Astrocyte of the cerebellum (primary cell): ENCODE measurements at regions not wholly inside any gene's neighbourhood (a gene's known extent, or its start where the extent isn't known, plus 50 kb on each side); places are given as distances from the start of the nearest gene placed in this dataset.

Experiments used
- DNase-seq: peaks from one replicate; pipeline ENCODE4 v3.0.0-alpha.2; 2011; ENCODE audit warnings: low read depth
- H3K4me3 ChIP-seq: 2 replicates; pipeline ENCODE4 v1.5.1; 2011; ENCODE audit warnings: mild to moderate bottlenecking, low read depth, low read length, moderate library complexity
- CTCF ChIP-seq: IDR thresholded peaks from 2 replicates; pipeline ENCODE4 v1.5.1; 2012; ENCODE audit warnings: low read length, low read depth, moderate library complexity, mild to moderate bottlenecking; ENCODE audit errors: missing control alignments
- in situ Hi-C: cut with HindIII; loops from 2 replicates; pipeline ENCODE4 v1.10.0; 2017; ENCODE audit warnings: low sequenced_read_pairs

- DNase-seq = peak; percentile 26
- TF ChIP-seq CTCF = peak; percentile 55
- in situ Hi-C loops = no loop called here
- no peak overlapping the region for H3K4me3 ChIP-seq
Measured at GRCh38 chr6:66662196-66662595, 955.2 kb upstream of the EYS start.

GRCh38 chr6:66655420-66655819 is 948.4 kb upstream of the EYS start:
- in situ Hi-C loops = no loop called here

GRCh38 chr6:66638518-66638917 is 931.5 kb upstream of the EYS start:
- no peak overlapping the region for H3K4me3 ChIP-seq
- no peak for TF ChIP-seq CTCF
- in situ Hi-C loops = no loop called here
- DNase-seq = no peak

More at GRCh38 chr6:66655420-66655819, 948.4 kb upstream of the EYS start:
- H3K4me3 ChIP-seq = no peak overlapping the region
- no peak for TF ChIP-seq CTCF
- DNase-seq = no peak

- no peak for DNase-seq
- no peak for TF ChIP-seq CTCF
- H3K4me3 ChIP-seq = no peak overlapping the region
- in situ Hi-C loops = no loop called here
Measured at GRCh38 chr6:66638099-66638498, 931.1 kb upstream of the EYS start.

- no peak overlapping the region for H3K4me3 ChIP-seq
- DNase-seq = no peak
- no peak for TF ChIP-seq CTCF
- in situ Hi-C loops = no loop called here
Measured at GRCh38 chr6:66628917-66629316, 921.9 kb upstream of the EYS start.

- no peak for DNase-seq
- no peak for TF ChIP-seq CTCF
- no peak overlapping the region for H3K4me3 ChIP-seq
- in situ Hi-C loops = no loop called here
Measured at GRCh38 chr6:66623050-66623449, 916.0 kb upstream of the EYS start.

- H3K4me3 ChIP-seq = no peak overlapping the region
- in situ Hi-C loops = no loop called here
- DNase-seq = no peak
- no peak for TF ChIP-seq CTCF
Measured at GRCh38 chr6:66605971-66606370, 898.9 kb upstream of the EYS start.
